ENCODE measurements at regions not wholly inside any gene's neighbourhood (a gene's known extent, or its start where the extent isn't known, plus 50 kb on each side); places are given as distances from the start of the nearest gene placed in this dataset.

DNA sequence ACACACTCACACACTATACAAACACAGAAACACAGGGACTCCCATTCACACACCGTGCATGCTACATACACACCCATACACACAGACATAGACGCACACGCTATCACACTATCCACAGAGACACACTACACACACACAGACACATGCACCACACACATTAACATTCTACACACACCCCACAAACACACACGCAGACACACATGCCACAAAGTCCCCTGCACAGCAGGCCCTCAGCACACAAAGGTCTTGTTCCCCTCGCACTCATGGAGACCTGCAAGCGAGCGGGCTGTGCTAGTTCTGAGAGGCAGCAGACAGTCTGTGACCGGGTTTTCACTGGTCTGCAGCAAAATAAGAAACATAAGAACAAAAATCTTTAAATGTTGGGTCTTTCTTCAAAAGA, 429.6 kb upstream of the SALL3 start:
- Mint-ChIP-seq H3K4me3 (no peak overlapping the region), H3K27ac (no peak overlapping the region), H3K27me3 (ENCODE audit: low read depth) (no peaks in the 10 kb centered on the region), H3K4me1 (ENCODE audit: low read depth) (no peaks in the 10 kb centered on the region), H3K36me3 (ENCODE audit: low read depth) (no peaks in the 10 kb centered on the region), H3K9me3 (peaks cover 17% of the 10 kb centered on the region)
- DNase-seq (ENCODE audit: low spot score) = no peak

DNA sequence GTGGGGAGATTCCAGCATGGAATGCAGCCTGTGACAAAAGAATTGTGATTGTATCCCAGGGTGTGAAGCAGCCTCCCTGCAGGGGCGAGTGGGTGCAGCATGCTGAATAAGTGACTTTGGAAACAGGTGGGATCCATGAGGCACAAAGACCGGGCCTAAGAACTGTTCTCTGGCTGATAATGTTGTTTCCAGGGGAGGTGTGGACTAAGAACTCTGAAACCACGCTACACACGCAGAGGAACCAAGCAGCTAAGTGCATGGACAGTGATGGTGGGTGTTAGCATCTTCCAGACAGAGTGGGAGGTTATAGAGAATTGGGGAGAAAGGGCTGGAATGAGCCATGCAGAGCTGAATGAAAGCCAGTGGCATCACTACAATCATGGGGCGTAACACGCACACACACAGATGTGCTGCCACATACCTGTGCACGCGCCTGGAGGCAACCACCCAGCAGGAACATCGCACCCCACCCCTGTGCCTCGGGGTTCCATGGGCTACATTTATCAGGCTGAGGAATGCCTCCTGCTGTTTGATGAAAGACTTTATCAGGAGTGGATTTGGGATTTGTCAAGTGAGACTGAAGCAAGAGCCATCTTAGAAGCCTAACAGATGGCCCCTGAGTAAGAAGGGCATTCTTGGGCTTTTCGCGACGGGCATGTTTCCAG, 424.5 kb upstream of the SALL3 start:
- H3K27me3 Mint-ChIP-seq (ENCODE audit: low read depth) = no peaks in the 10 kb centered on the region
- no peak overlapping the region for H3K27ac Mint-ChIP-seq
- no peaks in the 10 kb centered on the region for H3K4me1 Mint-ChIP-seq (ENCODE audit: low read depth)
- H3K36me3 Mint-ChIP-seq (ENCODE audit: low read depth) = no peaks in the 10 kb centered on the region
- no peak overlapping the region for H3K4me3 Mint-ChIP-seq
- peaks cover 11% of the 10 kb centered on the region for H3K9me3 Mint-ChIP-seq
- DNase-seq (ENCODE audit: low spot score) = no peak

DNA sequence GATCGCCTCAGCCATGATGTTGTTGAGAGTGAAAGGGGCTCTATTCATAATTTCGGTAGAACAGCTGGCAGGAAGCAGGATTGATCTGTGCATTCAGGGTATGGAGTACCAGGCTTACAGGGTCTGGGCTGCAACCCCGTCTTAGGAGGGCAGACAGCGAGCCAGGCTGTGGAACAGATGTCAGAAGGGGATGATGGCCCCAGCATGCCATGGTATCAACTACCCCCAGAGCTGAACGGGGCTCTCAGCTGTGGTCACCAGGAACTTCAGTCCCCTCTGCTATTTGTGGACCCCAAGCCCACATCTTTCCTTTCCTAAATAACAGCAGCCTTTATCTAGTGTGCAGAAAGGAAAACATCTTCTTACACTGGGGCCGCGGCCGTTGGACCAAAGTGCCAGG, 422.2 kb upstream of the SALL3 start:
- DNase-seq (ENCODE audit: low spot score) = no peak
- Mint-ChIP-seq H3K36me3 (ENCODE audit: low read depth) (no peaks in the 10 kb centered on the region), H3K4me3 (no peak overlapping the region), H3K27me3 (ENCODE audit: low read depth) (no peaks in the 10 kb centered on the region), H3K4me1 (ENCODE audit: low read depth) (no peaks in the 10 kb centered on the region), H3K9me3 (peaks cover 16% of the 10 kb centered on the region), H3K27ac (no peak overlapping the region)

DNA sequence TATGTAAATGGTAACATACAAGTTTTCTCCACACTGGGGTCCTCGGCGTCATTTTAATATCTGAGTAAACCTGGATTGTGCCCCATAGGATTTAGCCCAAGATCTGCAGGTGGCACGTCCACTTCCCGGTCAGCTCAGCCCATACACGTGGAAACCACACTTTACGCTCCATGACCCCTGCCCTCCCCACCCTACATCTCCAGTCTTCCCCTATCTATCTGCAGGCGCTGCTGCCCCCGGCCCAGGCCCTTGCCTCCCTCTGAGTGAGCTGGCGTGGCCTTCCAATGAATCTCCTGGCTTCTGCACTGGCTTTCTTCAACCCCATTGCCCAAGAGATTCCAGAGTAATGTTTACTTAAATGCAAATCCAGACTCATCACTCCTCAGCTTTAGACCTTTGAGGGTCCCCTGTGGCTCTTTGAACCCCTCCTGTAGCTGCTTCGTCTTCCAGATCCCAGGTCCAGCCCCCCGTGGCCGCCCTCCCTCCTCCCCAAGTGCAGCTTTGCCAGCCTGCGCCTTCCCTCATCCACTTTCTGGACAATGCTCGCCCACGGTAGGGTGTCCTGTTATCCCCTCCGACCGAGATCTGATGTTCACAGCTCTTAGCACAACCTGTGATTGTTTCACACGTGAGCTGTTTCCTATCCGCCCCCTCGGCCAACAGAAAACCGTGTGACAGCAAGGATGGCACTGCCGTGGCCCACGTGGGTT, 421.4 kb upstream of the SALL3 start:
- Mint-ChIP-seq H3K27ac (no peak overlapping the region), H3K36me3 (ENCODE audit: low read depth) (no peaks in the 10 kb centered on the region), H3K4me3 (no peak overlapping the region), H3K4me1 (ENCODE audit: low read depth) (no peaks in the 10 kb centered on the region), H3K9me3 (peaks cover 16% of the 10 kb centered on the region), H3K27me3 (ENCODE audit: low read depth) (no peaks in the 10 kb centered on the region)
- DNase-seq (ENCODE audit: low spot score) = no peak

DNA sequence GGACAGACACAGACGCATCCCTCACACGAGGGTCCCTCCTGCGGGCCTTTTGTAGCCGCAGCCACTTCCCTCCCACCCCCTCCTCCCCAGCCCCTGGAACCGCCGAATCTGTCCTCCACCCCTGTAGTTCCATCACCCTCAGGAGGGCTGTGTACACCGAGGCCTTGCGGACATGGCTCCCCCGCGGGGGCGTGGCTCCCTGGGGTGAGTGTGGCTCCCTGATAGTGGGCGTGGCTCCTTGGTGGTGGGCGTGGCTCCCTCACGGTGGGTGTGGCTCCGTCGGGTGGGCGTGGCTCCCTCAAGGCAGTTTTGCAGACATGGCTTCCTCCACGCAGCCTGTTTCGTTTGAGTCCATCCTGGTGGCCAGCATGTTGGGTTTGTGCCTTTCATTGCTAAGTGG, 420.7 kb upstream of the SALL3 start:
- H3K36me3 Mint-ChIP-seq (ENCODE audit: low read depth) = no peaks in the 10 kb centered on the region
- no peak overlapping the region for H3K4me3 Mint-ChIP-seq
- no peaks in the 10 kb centered on the region for H3K27me3 Mint-ChIP-seq (ENCODE audit: low read depth)

DNA sequence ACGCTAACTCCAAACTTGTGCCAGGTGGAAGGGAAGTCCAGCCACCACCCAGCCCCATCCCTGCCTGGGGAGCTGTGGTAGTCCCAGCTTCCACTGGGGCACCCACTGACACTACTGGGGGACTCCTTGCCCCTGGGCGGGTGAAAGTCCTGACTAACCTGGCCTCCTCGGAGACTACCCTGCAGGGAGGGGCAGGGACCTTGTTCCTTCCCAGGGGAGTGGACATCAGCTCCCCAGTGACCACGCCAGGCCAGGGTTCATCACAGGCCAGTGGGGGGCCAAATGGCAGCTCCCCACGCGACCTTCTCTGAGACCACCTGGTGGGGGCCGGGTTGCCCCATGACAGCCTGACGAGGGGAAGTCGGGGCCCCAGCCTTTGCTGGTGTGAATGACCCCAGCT, 420.0 kb upstream of the SALL3 start:
- H3K4me1 Mint-ChIP-seq (ENCODE audit: low read depth) = no peaks in the 10 kb centered on the region
- H3K27me3 Mint-ChIP-seq (ENCODE audit: low read depth) = no peaks in the 10 kb centered on the region
- H3K9me3 Mint-ChIP-seq = peaks cover 16% of the 10 kb centered on the region
- no peak for DNase-seq (ENCODE audit: low spot score)
- no peaks in the 10 kb centered on the region for H3K36me3 Mint-ChIP-seq (ENCODE audit: low read depth)
- H3K4me3 Mint-ChIP-seq = no peak overlapping the region
- H3K27ac Mint-ChIP-seq = no peak overlapping the region

More for the DNA sequence above, 420.7 kb upstream of the SALL3 start:
- Mint-ChIP-seq H3K27ac (no peak overlapping the region), H3K4me1 (ENCODE audit: low read depth) (no peaks in the 10 kb centered on the region), H3K9me3 (peaks cover 16% of the 10 kb centered on the region)
- DNase-seq (ENCODE audit: low spot score) = no peak

DNA sequence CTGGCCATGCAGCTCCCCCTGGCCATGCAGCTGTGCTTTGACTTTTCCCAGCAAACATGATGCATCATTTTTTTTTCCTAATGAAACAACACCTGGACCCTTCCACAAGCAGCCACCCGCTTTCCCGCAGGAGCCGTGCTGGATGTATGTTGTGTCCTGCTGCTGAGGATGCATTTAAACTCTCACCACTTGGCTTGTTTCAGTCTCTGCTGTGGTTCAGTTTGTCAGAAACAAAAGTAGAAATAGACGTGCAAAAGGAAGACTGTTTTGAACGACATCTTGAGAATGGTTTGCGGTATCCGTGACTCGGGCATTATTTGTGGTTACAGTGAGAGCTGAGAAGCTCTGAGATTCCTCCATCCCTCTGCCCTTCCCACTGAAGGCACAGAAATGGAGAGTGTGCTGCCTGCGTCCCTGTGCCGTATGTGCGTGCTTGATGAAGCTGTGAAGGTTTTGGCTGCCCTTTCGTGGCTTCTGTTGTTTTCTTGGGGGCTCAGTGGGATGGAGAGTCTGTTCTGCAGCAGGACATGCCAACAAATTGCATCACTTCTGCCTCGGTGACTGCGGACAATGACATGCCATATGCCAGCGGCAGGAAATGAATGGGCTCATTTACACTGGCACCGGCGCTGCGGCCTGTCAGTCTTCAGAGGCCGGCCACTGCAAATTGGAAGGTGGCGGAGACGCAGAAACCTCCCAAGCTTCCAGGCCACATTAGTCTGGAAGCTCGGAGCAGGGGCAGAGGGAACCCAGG, 417.7 kb upstream of the SALL3 start:
- Mint-ChIP-seq H3K4me1 (ENCODE audit: low read depth) (no peaks in the 10 kb centered on the region), H3K27ac (no peak overlapping the region), H3K9me3 (peaks cover 17% of the 10 kb centered on the region), H3K27me3 (ENCODE audit: low read depth) (no peaks in the 10 kb centered on the region), H3K36me3 (ENCODE audit: low read depth) (no peaks in the 10 kb centered on the region), H3K4me3 (no peak overlapping the region)
- DNase-seq (ENCODE audit: low spot score) = no peak

DNA sequence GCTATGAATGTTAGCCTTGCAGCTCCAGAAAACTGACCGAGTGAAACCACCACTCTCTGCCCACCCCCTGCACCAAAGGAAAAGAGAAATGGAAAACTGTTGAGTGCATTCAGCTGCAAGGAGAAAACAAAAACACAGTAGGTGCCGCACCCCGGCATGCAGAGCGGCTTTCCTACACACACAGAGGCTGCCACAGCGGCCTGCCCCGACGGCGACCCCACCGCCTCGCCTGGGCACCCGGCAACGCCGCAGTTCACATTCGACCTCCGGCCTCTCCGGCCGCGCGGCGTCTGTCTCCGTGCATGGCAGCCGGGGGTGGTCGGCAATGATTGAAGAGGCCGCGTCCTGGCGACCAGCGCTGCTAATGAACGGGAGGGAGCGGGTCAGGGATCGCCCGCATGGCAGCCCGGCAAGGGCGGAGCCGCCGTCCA, 417.1 kb upstream of the SALL3 start:
- H3K4me1 Mint-ChIP-seq (ENCODE audit: low read depth) = no peaks in the 10 kb centered on the region
- H3K9me3 Mint-ChIP-seq = peaks cover 17% of the 10 kb centered on the region
- DNase-seq (ENCODE audit: low spot score) = no peak
- no peak overlapping the region for H3K27ac Mint-ChIP-seq
- no peak overlapping the region for H3K4me3 Mint-ChIP-seq
- no peaks in the 10 kb centered on the region for H3K27me3 Mint-ChIP-seq (ENCODE audit: low read depth)
- no peaks in the 10 kb centered on the region for H3K36me3 Mint-ChIP-seq (ENCODE audit: low read depth)

DNA sequence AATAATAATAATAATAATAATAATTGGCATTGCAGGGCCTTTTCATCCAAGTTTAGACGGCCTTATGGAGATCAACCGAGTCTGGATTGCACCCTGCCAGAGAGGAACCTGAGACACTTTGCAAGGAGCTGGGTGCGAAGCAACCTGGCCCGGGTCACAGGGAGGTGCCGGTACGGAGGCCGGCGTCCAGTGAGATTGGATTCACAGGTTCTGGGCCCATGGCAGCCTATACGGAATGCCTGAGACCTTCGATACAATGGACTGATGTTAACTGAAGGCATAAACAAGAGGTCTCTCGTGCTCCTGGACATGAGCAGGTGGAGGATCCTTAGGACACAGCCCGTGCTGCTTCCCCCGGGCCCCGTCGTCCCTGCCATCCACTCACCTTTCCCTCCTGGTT, 416.5 kb upstream of the SALL3 start:
- Mint-ChIP-seq H3K27me3 (ENCODE audit: low read depth) (no peaks in the 10 kb centered on the region), H3K27ac (no peak overlapping the region), H3K9me3 (peaks cover 17% of the 10 kb centered on the region), H3K4me1 (ENCODE audit: low read depth) (no peaks in the 10 kb centered on the region), H3K4me3 (no peak overlapping the region), H3K36me3 (ENCODE audit: low read depth) (no peaks in the 10 kb centered on the region)
- no peak for DNase-seq (ENCODE audit: low spot score)

DNA sequence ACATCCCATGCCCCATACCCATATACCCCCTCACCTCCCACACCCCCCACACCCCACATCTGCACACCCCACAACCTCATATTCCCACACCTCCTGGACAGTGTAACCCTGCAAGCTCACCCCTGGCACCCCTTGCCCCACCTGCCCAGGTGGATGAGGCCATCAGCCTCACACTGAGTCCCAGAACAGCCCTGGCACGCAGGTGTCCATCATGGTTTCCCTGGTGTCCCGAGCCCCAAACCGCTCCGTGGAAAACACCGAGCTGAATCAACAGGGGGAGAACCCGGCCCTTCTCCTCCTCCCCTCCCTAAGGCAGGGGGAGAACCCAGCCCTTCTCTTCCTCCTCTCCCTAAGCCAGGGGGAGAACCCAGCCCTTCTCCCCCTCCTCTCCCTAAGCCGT, 415.6 kb upstream of the SALL3 start:
- Mint-ChIP-seq H3K27me3 (ENCODE audit: low read depth) (no peaks in the 10 kb centered on the region), H3K9me3 (peaks cover 20% of the 10 kb centered on the region), H3K4me1 (ENCODE audit: low read depth) (no peaks in the 10 kb centered on the region), H3K36me3 (ENCODE audit: low read depth) (no peaks in the 10 kb centered on the region), H3K4me3 (no peak overlapping the region), H3K27ac (no peak overlapping the region)
- no peak for DNase-seq (ENCODE audit: low spot score)

DNA sequence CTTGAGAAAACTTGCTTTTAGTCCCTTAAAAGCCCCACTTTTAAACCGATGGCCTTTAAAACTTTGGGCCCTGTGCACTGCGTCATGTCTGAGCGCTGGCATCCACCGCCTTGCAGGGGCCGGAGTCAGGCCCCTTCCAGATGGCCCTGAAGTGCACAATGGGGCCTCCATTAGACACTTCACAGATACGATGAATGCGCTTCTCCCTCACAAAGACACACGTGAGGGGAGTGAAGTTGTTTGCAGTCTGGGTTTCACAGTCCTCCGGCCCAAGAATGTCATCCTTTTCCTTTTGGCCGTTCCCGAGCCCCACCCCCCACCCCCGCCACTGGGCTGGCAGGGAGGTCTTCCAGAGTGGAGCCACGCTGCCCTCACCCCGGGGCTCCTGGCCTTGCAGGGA, 415.1 kb upstream of the SALL3 start:
- peaks cover 25% of the 10 kb centered on the region for H3K9me3 Mint-ChIP-seq
- H3K4me3 Mint-ChIP-seq = no peak overlapping the region
- H3K4me1 Mint-ChIP-seq (ENCODE audit: low read depth) = no peaks in the 10 kb centered on the region
- no peak overlapping the region for H3K27ac Mint-ChIP-seq
- no peaks in the 10 kb centered on the region for H3K36me3 Mint-ChIP-seq (ENCODE audit: low read depth)
- DNase-seq (ENCODE audit: low spot score) = no peak
- H3K27me3 Mint-ChIP-seq (ENCODE audit: low read depth) = no peaks in the 10 kb centered on the region

DNA sequence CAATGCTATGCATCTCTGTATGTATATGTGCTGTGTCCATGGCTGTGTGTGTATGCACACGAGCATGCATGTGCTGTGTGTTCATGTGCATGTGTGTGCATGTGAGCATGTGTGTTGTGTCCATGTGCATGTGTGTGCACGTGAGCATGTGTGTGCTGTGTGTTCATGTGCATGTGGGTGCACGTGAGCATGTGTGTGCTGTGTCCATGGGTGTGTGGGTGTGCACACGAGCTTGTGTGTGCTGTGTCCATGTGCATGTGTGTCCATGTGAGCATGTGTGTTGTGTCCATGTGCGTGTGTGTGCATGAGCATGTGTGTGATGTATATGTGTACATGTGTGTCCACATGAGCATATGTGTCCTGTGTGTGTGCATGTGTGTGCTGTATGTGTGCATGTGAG, 414.4 kb upstream of the SALL3 start:
- no peak for DNase-seq (ENCODE audit: low spot score)
- H3K4me1 Mint-ChIP-seq (ENCODE audit: low read depth) = no peaks in the 10 kb centered on the region
- H3K27ac Mint-ChIP-seq = no peak overlapping the region
- H3K4me3 Mint-ChIP-seq = no peak overlapping the region
- H3K27me3 Mint-ChIP-seq (ENCODE audit: low read depth) = no peaks in the 10 kb centered on the region
- H3K9me3 Mint-ChIP-seq = peaks cover 26% of the 10 kb centered on the region
- H3K36me3 Mint-ChIP-seq (ENCODE audit: low read depth) = no peaks in the 10 kb centered on the region

DNA sequence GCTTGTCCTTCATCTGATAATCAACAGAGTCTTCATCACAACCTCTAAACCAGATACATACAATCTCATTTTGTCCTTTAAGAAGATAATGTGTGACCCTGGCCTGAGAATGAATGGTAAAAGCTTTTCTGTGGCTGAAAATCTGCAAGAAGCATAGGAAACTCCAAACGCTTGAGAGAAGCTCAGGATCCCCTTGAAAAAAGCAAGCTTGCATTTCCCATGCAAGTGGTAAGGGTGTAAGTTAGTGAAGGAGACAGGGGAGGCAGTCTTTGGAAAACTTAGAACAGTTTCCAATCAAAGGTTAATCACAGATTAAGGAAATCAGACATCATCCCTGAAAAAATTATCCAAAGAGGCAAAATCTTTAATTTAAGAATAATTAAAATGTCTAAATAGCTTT, 413.6 kb upstream of the SALL3 start:
- H3K4me1 Mint-ChIP-seq (ENCODE audit: low read depth) = no peaks in the 10 kb centered on the region
- no peak for DNase-seq (ENCODE audit: low spot score)
- H3K9me3 Mint-ChIP-seq = peaks cover 25% of the 10 kb centered on the region
- no peak overlapping the region for H3K27ac Mint-ChIP-seq
- H3K36me3 Mint-ChIP-seq (ENCODE audit: low read depth) = no peaks in the 10 kb centered on the region
- H3K4me3 Mint-ChIP-seq = no peak overlapping the region
- H3K27me3 Mint-ChIP-seq (ENCODE audit: low read depth) = no peaks in the 10 kb centered on the region

DNA sequence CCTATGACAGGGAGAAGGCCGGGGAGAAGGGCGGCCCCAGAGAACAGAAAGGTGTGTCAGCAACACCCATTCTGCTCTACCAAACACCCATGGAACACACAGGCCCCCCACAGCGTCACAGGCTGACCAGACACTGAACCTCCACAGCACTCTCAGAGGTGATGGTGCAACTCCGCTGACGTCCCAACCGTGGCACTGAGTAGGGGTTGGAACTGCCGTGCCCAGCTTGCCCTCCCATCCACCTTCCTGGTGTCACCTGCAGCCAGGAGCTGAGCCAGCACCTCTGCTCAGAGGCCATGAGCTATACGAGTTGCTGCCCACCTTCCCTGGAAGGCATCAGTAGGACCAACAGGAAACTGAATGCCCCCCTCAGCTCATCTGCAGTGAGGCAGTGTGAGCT, 412.9 kb upstream of the SALL3 start:
- no peak for DNase-seq (ENCODE audit: low spot score)
- Mint-ChIP-seq H3K4me3 (no peak overlapping the region), H3K36me3 (ENCODE audit: low read depth) (no peaks in the 10 kb centered on the region), H3K4me1 (ENCODE audit: low read depth) (no peaks in the 10 kb centered on the region), H3K9me3 (peaks cover 30% of the 10 kb centered on the region), H3K27me3 (ENCODE audit: low read depth) (no peaks in the 10 kb centered on the region), H3K27ac (no peak overlapping the region)
